RWPE2 (cell line): ENCODE measurements at regions not wholly inside any gene's neighbourhood (a gene's known extent, or its start where the extent isn't known, plus 50 kb on each side); places are given as distances from the start of the nearest gene placed in this dataset.

Source experiments
- ATAC-seq: fragments of 200-7000 bp; cut with Tn5 transposase; 3 replicates; pipeline ENCODE4 v1.9.1; 2021; ENCODE audit warnings: low read depth
- DNase-seq: peaks from one replicate; pipeline ENCODE4 v3.0.0-alpha.2; 2020; ENCODE audit warnings: low spot score
- H3K27ac ChIP-seq: fragments of 450-650 bp; 2 replicates; pipeline ENCODE4 v1.5.1; 2017; ENCODE audit warnings: mild to moderate bottlenecking; ENCODE audit not compliant: poor library complexity, severe bottlenecking
- H3K27me3 ChIP-seq: fragments of 250-450 bp; sonication (Bioruptor Pico); 2 replicates; pipeline ENCODE4 v1.5.1; 2021; ENCODE audit warnings: mild to moderate bottlenecking, moderate library complexity; ENCODE audit not compliant: insufficient read depth, poor library complexity, severe bottlenecking
- H3K36me3 ChIP-seq: fragments of 250-450 bp; sonication (Bioruptor Pico); 2 replicates; pipeline ENCODE4 v1.5.1; 2020; ENCODE audit warnings: low read depth, mild to moderate bottlenecking, moderate library complexity
- H3K4me1 ChIP-seq: fragments of 250-450 bp; sonication (Bioruptor Pico); 2 replicates; pipeline ENCODE4 v1.5.1; 2021; ENCODE audit warnings: mild to moderate bottlenecking, moderate library complexity; ENCODE audit not compliant: insufficient read depth, poor library complexity, severe bottlenecking
- H3K4me3 ChIP-seq: fragments of 250-450 bp; sonication (Bioruptor Pico); 2 replicates; pipeline ENCODE4 v1.5.1; 2021; ENCODE audit warnings: mild to moderate bottlenecking, moderate library complexity; ENCODE audit not compliant: severe bottlenecking
- H3K9me3 ChIP-seq: fragments of 250-450 bp; sonication (Bioruptor Pico); 2 replicates; pipeline ENCODE4 v1.5.1; 2021; ENCODE audit warnings: mild to moderate bottlenecking, moderate library complexity; ENCODE audit not compliant: severe bottlenecking
- TF ChIP-seq, protein P1 (sequence below): fragments of 450-650 bp; IDR thresholded peaks from one replicate; pipeline ENCODE4 v1.5.1; 2017; ENCODE audit warnings: mild to moderate bottlenecking, moderate library complexity; ENCODE audit not compliant: poor library complexity, severe bottlenecking

DNA sequence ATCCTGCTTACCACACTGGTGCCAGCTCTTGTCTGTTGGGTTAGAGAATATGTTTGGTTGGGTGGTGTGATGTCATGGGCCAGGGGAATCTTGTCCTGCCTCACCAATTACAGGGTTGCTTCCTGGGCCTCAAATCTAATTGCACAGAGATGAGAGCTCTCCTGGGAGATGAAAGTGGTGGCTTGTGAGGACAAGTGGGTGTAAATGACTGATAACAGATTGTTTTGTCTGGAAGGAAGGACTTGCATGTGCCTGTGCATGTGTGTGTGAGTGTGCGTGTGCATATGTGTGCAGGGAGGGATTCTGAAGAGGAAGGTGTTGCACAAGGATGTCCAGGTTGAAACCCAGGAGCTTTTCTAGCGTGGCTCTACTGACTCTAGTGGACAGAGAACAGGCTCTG is 271.9 kb downstream of the LOXHD1 start:
- H3K4me1 ChIP-seq, result peaks cover 18% of the 10 kb centered on the region
- TF ChIP-seq, protein P1, sequence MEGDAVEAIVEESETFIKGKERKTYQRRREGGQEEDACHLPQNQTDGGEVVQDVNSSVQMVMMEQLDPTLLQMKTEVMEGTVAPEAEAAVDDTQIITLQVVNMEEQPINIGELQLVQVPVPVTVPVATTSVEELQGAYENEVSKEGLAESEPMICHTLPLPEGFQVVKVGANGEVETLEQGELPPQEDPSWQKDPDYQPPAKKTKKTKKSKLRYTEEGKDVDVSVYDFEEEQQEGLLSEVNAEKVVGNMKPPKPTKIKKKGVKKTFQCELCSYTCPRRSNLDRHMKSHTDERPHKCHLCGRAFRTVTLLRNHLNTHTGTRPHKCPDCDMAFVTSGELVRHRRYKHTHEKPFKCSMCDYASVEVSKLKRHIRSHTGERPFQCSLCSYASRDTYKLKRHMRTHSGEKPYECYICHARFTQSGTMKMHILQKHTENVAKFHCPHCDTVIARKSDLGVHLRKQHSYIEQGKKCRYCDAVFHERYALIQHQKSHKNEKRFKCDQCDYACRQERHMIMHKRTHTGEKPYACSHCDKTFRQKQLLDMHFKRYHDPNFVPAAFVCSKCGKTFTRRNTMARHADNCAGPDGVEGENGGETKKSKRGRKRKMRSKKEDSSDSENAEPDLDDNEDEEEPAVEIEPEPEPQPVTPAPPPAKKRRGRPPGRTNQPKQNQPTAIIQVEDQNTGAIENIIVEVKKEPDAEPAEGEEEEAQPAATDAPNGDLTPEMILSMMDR, result no peak
- H3K4me3 ChIP-seq, result no peak overlapping the region
- no peaks in the 10 kb centered on the region for H3K27me3 ChIP-seq
- H3K9me3 ChIP-seq, result no peaks in the 10 kb centered on the region
- no peak overlapping the region for H3K27ac ChIP-seq
- no peak for ATAC-seq
- H3K36me3 ChIP-seq, result no peaks in the 10 kb centered on the region
- no peak for DNase-seq

DNA sequence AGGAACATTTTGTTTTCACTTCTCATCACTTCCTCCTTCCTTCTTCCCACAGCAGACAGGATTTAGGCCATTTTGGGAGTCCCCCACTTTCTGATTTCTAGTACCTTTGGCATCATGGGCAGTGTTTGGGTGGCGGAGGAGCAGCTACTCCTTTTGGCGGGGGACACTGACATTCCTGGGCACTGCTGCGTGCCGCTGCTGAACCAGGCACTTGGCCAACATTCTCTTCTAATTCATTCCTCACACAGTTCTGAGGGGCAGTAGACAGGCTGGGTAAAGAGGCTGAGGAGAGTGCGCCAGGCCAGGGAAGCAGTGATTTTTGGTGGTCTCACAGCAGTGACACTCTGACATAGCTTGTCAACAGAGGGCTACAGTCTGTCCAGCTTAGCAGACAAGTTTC is 270.2 kb downstream of the LOXHD1 start:
- H3K27ac ChIP-seq, result no peak overlapping the region
- TF ChIP-seq, protein P1, result no peak
- H3K36me3 ChIP-seq, result no peaks in the 10 kb centered on the region
- H3K9me3 ChIP-seq, result no peaks in the 10 kb centered on the region
- DNase-seq, result no peak
- no peak overlapping the region for H3K4me3 ChIP-seq
- no peaks in the 10 kb centered on the region for H3K27me3 ChIP-seq
- peaks cover 18% of the 10 kb centered on the region for H3K4me1 ChIP-seq
- no peak for ATAC-seq

DNA sequence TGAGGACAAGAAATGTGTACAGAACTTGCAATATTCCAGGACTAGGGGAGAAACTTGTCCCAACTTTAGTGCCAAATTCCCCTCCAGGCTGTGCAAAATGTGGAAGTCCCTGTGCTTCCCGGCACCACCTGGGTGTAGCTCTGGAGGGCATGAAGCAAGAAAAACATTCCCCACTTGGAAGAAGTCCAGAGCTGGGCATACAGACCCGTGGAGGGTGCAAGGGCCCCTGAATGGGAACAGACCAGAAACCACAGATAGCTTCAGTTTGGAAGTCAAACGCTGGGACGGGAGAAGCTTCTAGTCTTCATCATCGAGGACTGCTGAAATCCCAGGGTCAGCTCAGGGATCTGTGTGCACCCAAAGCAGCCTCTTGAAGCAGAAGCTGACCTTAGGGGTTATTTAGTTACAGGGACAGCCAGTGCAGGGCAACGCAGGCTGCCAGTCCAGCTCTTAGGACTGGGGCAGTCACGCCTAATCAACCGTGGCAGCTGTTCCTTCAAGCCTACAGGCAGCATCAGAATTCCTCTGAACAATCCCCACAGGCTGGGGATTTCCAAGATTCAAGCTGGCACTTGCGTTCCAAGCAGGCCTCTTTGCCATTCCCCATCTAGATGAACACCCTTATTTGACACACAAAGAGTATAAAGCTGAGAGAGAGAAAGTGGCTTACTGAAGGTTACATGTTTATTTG is 269.4 kb downstream of the LOXHD1 start:
- no peak for DNase-seq
- Histone ChIP-seq H3K36me3 (no peaks in the 10 kb centered on the region), H3K9me3 (no peaks in the 10 kb centered on the region), H3K4me3 (no peak overlapping the region), H3K27me3 (no peaks in the 10 kb centered on the region), H3K4me1 (peaks cover 18% of the 10 kb centered on the region), H3K27ac (peak overlapping the region; percentile 37)
- TF ChIP-seq, protein P1, result no peak
- peak; percentile 88 for ATAC-seq

DNA sequence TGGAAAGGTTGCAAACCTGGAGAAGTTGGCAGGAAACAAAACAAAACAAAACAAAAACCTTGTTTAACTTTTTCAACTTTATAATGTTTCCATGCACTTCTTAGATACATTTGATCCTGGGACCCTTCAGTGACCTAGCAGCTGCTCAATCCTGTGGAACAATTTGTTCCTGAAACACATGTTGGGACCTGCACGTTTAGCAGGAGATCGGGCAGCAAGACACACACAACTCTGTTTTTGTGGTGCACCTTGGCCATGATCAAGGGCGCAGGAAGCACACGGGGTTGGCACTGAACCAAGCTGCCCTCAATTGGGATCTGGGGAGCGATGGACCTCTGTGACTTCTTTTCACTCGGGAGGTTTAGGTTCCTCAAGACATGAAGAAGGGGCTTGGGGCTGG is 268.7 kb downstream of the LOXHD1 start:
- Histone ChIP-seq H3K9me3 (no peaks in the 10 kb centered on the region), H3K27ac (peak overlapping the region; percentile 37), H3K4me3 (no peak overlapping the region), H3K4me1 (peaks cover 18% of the 10 kb centered on the region), H3K27me3 (no peaks in the 10 kb centered on the region), H3K36me3 (no peaks in the 10 kb centered on the region)
- TF ChIP-seq, protein P1, result no peak
- ATAC-seq (no peak), DNase-seq (no peak)

DNA sequence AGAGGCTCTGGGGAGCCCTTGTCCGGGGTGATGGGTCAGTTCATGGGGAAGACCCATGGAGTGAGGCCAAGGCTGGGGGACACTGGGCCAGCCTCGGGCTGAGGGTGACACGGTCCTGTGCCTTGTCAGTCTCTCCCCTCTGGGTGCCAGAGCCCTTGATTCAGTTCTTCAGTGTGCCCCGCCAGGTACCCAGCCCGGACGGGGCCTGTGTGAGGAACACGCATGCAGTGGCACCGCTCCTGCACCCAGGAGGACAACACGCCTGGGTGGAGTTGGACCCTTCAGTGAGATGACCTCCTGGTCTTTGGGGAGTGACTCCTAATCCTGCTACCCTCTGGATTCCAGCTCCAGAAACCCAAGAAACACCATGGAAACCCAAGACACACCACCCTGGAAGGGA is 264.4 kb downstream of the LOXHD1 start:
- H3K9me3 ChIP-seq, result no peaks in the 10 kb centered on the region
- no peaks in the 10 kb centered on the region for H3K36me3 ChIP-seq
- H3K4me3 ChIP-seq, result no peak overlapping the region
- no peak for DNase-seq
- H3K27ac ChIP-seq, result no peak overlapping the region
- peaks cover 11% of the 10 kb centered on the region for H3K4me1 ChIP-seq
- no peaks in the 10 kb centered on the region for H3K27me3 ChIP-seq
- TF ChIP-seq, protein P1, result no peak
- no peak for ATAC-seq
